ENCODE measurements at regions not wholly inside any gene's neighbourhood (a gene's known extent, or its start where the extent isn't known, plus 50 kb on each side); places are given as distances from the start of the nearest gene placed in this dataset.

- Histone ChIP-seq H3K79me1 (ENCODE audit: low read depth in 1 of 2, low read length in 2 of 2) (no peaks in the 10 kb centered on the region), H4K5ac (ENCODE audit: low read depth, low read length) (no peak overlapping the region), H3K4me2 (ENCODE audit: low read depth, low read length) (no peak overlapping the region), H3K36me3 (ENCODE audit: control insufficient read depth, insufficient read depth, low read length) (no peaks in the 10 kb centered on the region), H2AK5ac (ENCODE audit: low read depth, low read length) (no peak overlapping the region), H3K56ac (ENCODE audit: extremely low read depth, insufficient read depth, low read length) (no peak overlapping the region), H4K91ac (ENCODE audit: insufficient read depth, low read depth, low read length) (no peak overlapping the region), H3K18ac (ENCODE audit: low read depth, low read length) (no peak overlapping the region), H3K4ac (ENCODE audit: low read depth, low read length) (no peak overlapping the region), H2BK5ac (ENCODE audit: low read depth, low read length, poor library complexity, severe bottlenecking) (no peak overlapping the region), H3K23ac (ENCODE audit: low read depth, low read length) (no peak overlapping the region), H3K9ac (ENCODE audit: low read depth, low read length) (no peak overlapping the region), H3K9me3 (ENCODE audit: control insufficient read depth, insufficient read depth, low read length) (peaks cover 17% of the 10 kb centered on the region), H2BK20ac (ENCODE audit: low read depth, low read length) (no peak overlapping the region), H4K8ac (ENCODE audit: low read depth in 2 of 2, low read length in 2 of 2) (no peak overlapping the region), H4K20me1 (ENCODE audit: insufficient read depth, low read length) (no peaks in the 10 kb centered on the region), H3K27me3 (ENCODE audit: control insufficient read depth, insufficient read depth, low read length) (no peaks in the 10 kb centered on the region), H2AFZ (replicated peaks; ENCODE audit: low read length, poor library complexity) (no peak overlapping the region), H3K14ac (replicated peaks; ENCODE audit: low read depth, low read length) (no peak overlapping the region), H2AK9ac (replicated peaks; ENCODE audit: low read depth, low read length, poor library complexity) (no peak overlapping the region), H3K9me1 (ENCODE audit: insufficient read depth, low read length) (no peaks in the 10 kb centered on the region), H3K27ac (ENCODE audit: insufficient read depth, low read length) (no peak overlapping the region), H3K4me3 (ENCODE audit: insufficient read depth, low read depth, low read length) (no peak overlapping the region), H2BK15ac (ENCODE audit: low read depth, low read length) (no peak overlapping the region), H2BK120ac (ENCODE audit: low read depth, low read length) (no peak overlapping the region), H3K4me1 (ENCODE audit: control insufficient read depth, insufficient read depth, low read length) (no peaks in the 10 kb centered on the region)
- dilution Hi-C loops (cut with HindIII; ENCODE audit: low sequenced_read_pairs, unreplicated experiment) (no loop called here), intact Hi-C loops (cut with micrococcal nuclease) (no loop called here), in situ Hi-C loops (cut with MboI; ENCODE audit: low sequenced_read_pairs) (no loop called here)
- no TSS peak for BruUV-seq (replicated peaks)
- CTCF ChIA-PET, result no interaction called here
- WGBS, 2 experiments (ENCODE audit: extremely low coverage in 2 of 2, insufficient read length in 1 of 2), result no CpG with 5 or more reads among the region's 3 CpGs
- POLR2A ChIA-PET (ENCODE audit: unreplicated experiment), result no interaction called here
- no peak for DNase-seq
- ATAC-seq (ENCODE audit: low read depth), result no peak
- TF ChIP-seq CTCF (conservative IDR thresholded peaks at IDR 0.05; ENCODE audit: low read depth, low read length) (no peak), RFX5 (IDR thresholded peaks at IDR 0.05; ENCODE audit: low read depth, low read length) (no peak), CEBPB (IDR thresholded peaks at IDR 0.05; ENCODE audit: low read depth, low read length) (no peak), MAZ (IDR thresholded peaks at IDR 0.05; ENCODE audit: borderline replicate concordance, low read depth, low read length) (no peak), RCOR1 (IDR thresholded peaks at IDR 0.05; ENCODE audit: insufficient replicate concordance, low read length) (no peak)
- TF ChIP-seq, protein P1, sequence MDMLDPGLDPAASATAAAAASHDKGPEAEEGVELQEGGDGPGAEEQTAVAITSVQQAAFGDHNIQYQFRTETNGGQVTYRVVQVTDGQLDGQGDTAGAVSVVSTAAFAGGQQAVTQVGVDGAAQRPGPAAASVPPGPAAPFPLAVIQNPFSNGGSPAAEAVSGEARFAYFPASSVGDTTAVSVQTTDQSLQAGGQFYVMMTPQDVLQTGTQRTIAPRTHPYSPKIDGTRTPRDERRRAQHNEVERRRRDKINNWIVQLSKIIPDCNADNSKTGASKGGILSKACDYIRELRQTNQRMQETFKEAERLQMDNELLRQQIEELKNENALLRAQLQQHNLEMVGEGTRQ (IDR thresholded peaks at IDR 0.05; ENCODE audit: low read depth, low read length), result no peak
Measured at GRCh38 chr4:13036841-13037240, 447.3 kb downstream of the RAB28 start.
